Activated T-helper 1 cell treated with anti-CD3 and anti-CD28 coated beads, Interleukin-12 subunit alpha, Interleukin-12 subunit beta, Interleukin-2, Interleukin-4 antibody, amounts not matched to agents 30 ng/mL and 10 ng/mL and 1 ng/mL, durations not matched to agents 14 hours and 24 hours and 36 hours (primary cell): ENCODE measurements at regions not wholly inside any gene's neighbourhood (a gene's known extent, or its start where the extent isn't known, plus 50 kb on each side); places are given as distances from the start of the nearest gene placed in this dataset.
"Not testable (repeated sequence)": the region's sequence is repeated elsewhere in the genome, so short reads cannot be mapped to it uniquely, and the experiment has no call there.

ENCODE experiments used
- DNase-seq: peaks from one replicate; pipeline ENCODE4 v3.0.0; 2021; ENCODE audit warnings: low spot score
- H3K27ac Mint-ChIP-seq: one replicate; pipeline ENCODE4 v1.8.0; 2021; ENCODE audit warnings: mild to moderate bottlenecking, mixed read lengths
- H3K27me3 Mint-ChIP-seq: one replicate; pipeline ENCODE4 v1.8.0; 2022; ENCODE audit warnings: mild to moderate bottlenecking, moderate library complexity, mixed read lengths; ENCODE audit not compliant: insufficient read depth
- H3K36me3 Mint-ChIP-seq: one replicate; pipeline ENCODE4 v1.8.0; 2021; ENCODE audit warnings: low read depth, mixed read lengths
- H3K4me1 Mint-ChIP-seq: one replicate; pipeline ENCODE4 v1.8.0; 2021; ENCODE audit warnings: low read depth, mixed read lengths
- H3K4me3 Mint-ChIP-seq: one replicate; pipeline ENCODE4 v1.8.0; 2021; ENCODE audit warnings: mild to moderate bottlenecking, moderate library complexity, mixed read lengths
- H3K9me3 Mint-ChIP-seq: one replicate; pipeline ENCODE4 v1.8.0; 2021; ENCODE audit warnings: mixed read lengths
- intact Hi-C: fragments of 100-400 bp; cut with micrococcal nuclease; formaldehyde crosslinking; loops from one replicate; pipeline ENCODE4 v1.15.1; 2024

- peaks cover 1% of the 10 kb centered on the region for H3K27me3 Mint-ChIP-seq
- H3K4me1 Mint-ChIP-seq = no peaks in the 10 kb centered on the region
- no peak overlapping the region for H3K27ac Mint-ChIP-seq
- H3K4me3 Mint-ChIP-seq = no peak overlapping the region
- peaks cover 3% of the 10 kb centered on the region for H3K9me3 Mint-ChIP-seq
- DNase-seq = no peak
- H3K36me3 Mint-ChIP-seq = no peaks in the 10 kb centered on the region
- intact Hi-C loops = no loop called here
Measured at GRCh38 chr3:3902161-3902560, 102.9 kb downstream of the LRRN1 start.

GRCh38 chr3:3906171-3906570 is 106.9 kb downstream of the LRRN1 start:
- DNase-seq = no peak
- no peak overlapping the region for H3K27ac Mint-ChIP-seq
- peaks cover 1% of the 10 kb centered on the region for H3K27me3 Mint-ChIP-seq
- H3K4me1 Mint-ChIP-seq = no peaks in the 10 kb centered on the region
- intact Hi-C loops = no loop called here
- peaks cover 3% of the 10 kb centered on the region for H3K9me3 Mint-ChIP-seq
- no peaks in the 10 kb centered on the region for H3K36me3 Mint-ChIP-seq
- H3K4me3 Mint-ChIP-seq = no peak overlapping the region

- Mint-ChIP-seq H3K27me3 (peaks cover 1% of the 10 kb centered on the region), H3K36me3 (no peaks in the 10 kb centered on the region), H3K9me3 (peaks cover 3% of the 10 kb centered on the region), H3K4me1 (no peaks in the 10 kb centered on the region), H3K4me3 (no peak overlapping the region), H3K27ac (no peak overlapping the region)
- intact Hi-C loops = no loop called here
- DNase-seq = no peak
Measured at GRCh38 chr3:3907023-3907422, 107.8 kb downstream of the LRRN1 start.

DNA sequence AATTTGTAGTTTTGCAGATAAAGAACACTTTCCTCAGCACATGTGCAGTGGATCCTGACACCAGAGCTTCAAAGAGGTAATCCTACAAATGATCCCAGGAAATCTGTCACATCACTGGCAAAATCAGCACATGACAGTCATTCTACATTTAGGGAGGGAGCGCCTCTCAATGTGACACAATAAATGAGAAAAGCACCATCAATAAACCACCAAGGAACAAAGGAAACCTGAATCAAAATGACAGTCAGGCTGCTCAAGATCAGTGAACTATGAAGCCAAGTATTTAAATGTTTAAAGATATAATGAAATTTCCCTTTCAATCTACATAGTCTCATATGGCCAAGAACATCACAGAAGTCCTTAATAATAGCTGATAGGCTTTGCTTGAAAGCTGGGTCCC is 119.5 kb downstream of the LRRN1 start:
- no peak for DNase-seq
- intact Hi-C loops = no loop called here

DNA sequence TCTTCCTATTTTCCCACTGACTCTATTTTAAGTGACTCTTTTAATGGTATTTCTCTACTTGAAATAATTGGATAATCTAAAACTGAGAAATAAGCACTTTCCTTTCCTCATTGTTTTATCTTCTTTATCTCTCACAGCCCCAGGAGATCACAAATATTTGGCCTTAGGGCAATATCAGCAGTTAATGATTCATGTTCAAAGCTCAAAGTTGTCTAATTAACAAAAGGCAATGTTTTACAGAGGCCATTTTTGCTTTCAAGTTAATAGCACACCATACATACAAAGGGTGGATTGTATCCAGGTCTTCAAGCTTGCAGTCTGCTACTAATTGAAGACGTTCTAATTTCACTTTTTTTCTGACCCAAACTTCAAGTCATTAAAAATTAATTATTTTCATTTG is 120.1 kb downstream of the LRRN1 start:
- H3K36me3 Mint-ChIP-seq = no peaks in the 10 kb centered on the region
- H3K27me3 Mint-ChIP-seq = no peaks in the 10 kb centered on the region
- intact Hi-C loops = no loop called here
- H3K4me3 Mint-ChIP-seq = no peak overlapping the region
- H3K4me1 Mint-ChIP-seq = no peaks in the 10 kb centered on the region
- H3K27ac Mint-ChIP-seq = no peak overlapping the region
- peaks cover 4% of the 10 kb centered on the region for H3K9me3 Mint-ChIP-seq
- no peak for DNase-seq

More for the DNA sequence above, 119.5 kb downstream of the LRRN1 start:
- Mint-ChIP-seq H3K4me3 (no peak overlapping the region), H3K4me1 (no peaks in the 10 kb centered on the region), H3K27ac (no peak overlapping the region), H3K9me3 (peaks cover 4% of the 10 kb centered on the region), H3K27me3 (no peaks in the 10 kb centered on the region), H3K36me3 (no peaks in the 10 kb centered on the region)

DNA sequence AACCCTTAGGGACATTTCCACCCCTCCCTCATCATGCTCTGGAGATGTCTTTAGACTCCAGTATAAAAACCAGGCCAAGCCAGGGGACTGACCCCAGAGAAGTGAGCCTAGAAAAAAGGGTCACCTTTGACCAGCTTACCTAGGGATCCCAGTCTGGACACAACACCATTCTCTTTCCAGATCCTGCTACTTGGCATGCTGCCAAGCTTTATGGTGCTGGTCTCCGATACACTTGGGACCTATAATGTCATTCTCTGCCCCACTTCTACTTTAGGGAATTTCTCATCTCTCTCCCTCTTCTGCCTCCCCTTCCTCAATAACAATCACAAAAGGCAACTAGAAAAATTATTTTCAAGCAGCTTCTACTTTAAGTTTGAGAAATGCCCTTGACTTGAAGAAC is 124.4 kb downstream of the LRRN1 start:
- intact Hi-C loops = no loop called here
- H3K9me3 Mint-ChIP-seq = no peaks in the 10 kb centered on the region
- no peaks in the 10 kb centered on the region for H3K4me1 Mint-ChIP-seq
- no peaks in the 10 kb centered on the region for H3K36me3 Mint-ChIP-seq
- no peak overlapping the region for H3K27ac Mint-ChIP-seq
- DNase-seq = no peak
- no peak overlapping the region for H3K4me3 Mint-ChIP-seq
- no peaks in the 10 kb centered on the region for H3K27me3 Mint-ChIP-seq

- H3K4me1 Mint-ChIP-seq = no peaks in the 10 kb centered on the region
- no peak overlapping the region for H3K27ac Mint-ChIP-seq
- H3K27me3 Mint-ChIP-seq = no peaks in the 10 kb centered on the region
- H3K36me3 Mint-ChIP-seq = no peaks in the 10 kb centered on the region
- DNase-seq = no peak
- intact Hi-C loops = no loop called here
- H3K4me3 Mint-ChIP-seq = no peak overlapping the region
- peaks cover 6% of the 10 kb centered on the region for H3K9me3 Mint-ChIP-seq
Measured at GRCh38 chr3:3927198-3927597, 128.0 kb downstream of the LRRN1 start.

DNA sequence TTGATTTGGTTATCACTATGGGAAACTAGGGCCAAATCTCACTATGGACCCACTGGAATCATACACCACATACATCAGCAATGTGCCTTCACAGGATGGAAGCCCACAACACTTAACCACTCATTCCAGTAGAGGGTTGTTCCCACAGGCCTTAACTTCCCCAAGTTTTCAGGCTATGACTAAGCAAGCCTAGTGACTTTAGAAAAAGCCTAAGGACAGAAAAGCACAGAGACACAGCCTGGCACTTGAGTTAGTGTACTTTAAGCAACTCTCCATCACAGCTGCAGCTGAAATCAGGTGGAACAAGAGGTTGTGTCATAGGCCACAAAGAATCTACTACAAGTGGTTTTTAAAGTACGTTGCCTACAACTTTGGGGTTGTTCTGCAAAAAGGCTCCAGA is 128.7 kb downstream of the LRRN1 start:
- no peak for DNase-seq
- intact Hi-C loops = no loop called here
- Mint-ChIP-seq H3K4me3 (no peak overlapping the region), H3K4me1 (no peaks in the 10 kb centered on the region), H3K27ac (no peak overlapping the region), H3K27me3 (no peaks in the 10 kb centered on the region), H3K9me3 (peaks cover 6% of the 10 kb centered on the region), H3K36me3 (no peaks in the 10 kb centered on the region)

DNA sequence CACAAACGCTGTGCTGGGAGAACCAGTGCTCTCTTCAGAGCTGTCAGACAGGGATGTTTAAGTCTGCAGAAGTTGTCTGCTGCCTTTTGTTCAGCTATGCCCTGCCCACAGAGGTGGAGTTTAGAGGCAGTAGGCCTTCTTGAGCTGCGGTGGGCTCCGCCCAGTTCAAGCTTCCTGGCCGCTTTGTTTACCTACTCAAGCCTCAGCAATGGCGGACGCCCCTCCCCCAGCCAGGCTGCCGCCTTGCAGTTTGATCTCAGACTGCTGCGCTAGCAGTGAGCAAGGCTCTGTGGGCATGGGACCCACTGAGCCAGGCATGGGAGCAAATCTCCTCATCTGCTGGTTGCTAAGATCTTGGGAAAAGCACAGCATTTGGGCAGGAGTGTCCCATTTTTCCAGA is 142.1 kb downstream of the LRRN1 start:
- H3K4me3 Mint-ChIP-seq, H3K36me3 Mint-ChIP-seq, DNase-seq, H3K4me1 Mint-ChIP-seq, H3K27me3 Mint-ChIP-seq, H3K27ac Mint-ChIP-seq, intact Hi-C loops: not testable (repeated sequence)
- H3K9me3 Mint-ChIP-seq = peaks cover 20% of the 10 kb centered on the region

DNA sequence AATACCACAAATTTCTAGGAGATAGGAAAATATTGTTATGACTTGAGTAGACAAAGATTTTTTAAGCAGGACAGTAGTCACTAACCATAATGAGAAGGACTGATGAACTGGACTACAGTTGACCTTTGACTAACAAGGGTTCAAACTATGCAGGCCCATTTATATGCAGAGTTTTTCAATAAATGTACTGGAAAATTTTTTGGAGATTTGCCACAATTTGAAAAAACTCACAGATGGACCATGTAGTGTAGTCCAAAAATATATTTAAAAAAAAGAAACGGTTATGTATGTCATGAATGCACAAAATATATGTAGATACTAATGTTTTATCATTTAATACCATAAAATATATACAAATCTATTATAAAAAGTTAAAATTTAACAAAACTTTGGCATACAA is 151.8 kb downstream of the LRRN1 start:
- H3K4me1 Mint-ChIP-seq = no peaks in the 10 kb centered on the region
- intact Hi-C loops = no loop called here
- H3K36me3 Mint-ChIP-seq = no peaks in the 10 kb centered on the region
- no peak overlapping the region for H3K4me3 Mint-ChIP-seq
- DNase-seq = no peak
- H3K27me3 Mint-ChIP-seq = peaks cover 1% of the 10 kb centered on the region
- H3K9me3 Mint-ChIP-seq = no peaks in the 10 kb centered on the region
- no peak overlapping the region for H3K27ac Mint-ChIP-seq

DNA sequence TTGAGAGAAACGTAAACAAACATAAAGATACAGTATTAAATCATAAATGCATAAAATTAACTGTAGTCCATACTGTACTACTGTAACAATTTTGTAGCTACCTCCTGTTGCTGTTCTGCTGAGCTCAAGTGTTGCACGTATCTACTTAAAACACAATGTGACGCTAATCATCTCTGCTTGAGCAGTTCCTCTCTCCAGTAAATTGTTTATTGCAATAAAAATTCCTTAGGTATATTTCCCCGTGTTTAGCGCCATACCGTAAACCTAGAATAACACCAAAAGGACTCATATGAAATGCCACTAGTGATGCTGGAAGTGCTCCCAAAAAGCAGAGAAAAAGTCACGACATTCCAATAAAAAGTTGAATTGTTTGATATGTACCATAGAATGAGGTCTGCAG is 152.3 kb downstream of the LRRN1 start:
- Mint-ChIP-seq H3K36me3 (no peaks in the 10 kb centered on the region), H3K27me3 (peaks cover under 1% of the 10 kb centered on the region), H3K4me3 (no peak overlapping the region), H3K27ac (no peak overlapping the region), H3K4me1 (no peaks in the 10 kb centered on the region), H3K9me3 (no peaks in the 10 kb centered on the region)
- intact Hi-C loops = no loop called here
- DNase-seq = no peak

DNA sequence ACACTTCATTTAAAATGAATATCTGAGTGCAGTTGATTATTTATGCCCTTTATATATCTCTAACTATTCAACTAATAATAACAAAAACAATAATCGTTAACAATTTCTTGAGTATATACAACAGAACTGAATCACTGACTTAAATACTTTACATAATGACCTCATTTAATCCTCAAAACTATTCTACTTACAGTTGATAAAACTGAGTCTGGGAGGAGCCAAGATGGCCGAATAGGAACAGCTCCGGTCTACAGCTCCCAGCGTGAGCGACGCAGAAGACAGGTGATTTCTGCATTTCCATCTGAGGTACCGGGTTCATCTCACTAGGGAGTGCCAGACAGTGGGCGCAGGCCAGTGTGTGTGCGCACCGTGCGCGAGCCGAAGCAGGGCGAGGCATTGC is 163.6 kb downstream of the LRRN1 start:
- H3K36me3 Mint-ChIP-seq, intact Hi-C loops, H3K4me3 Mint-ChIP-seq, H3K27me3 Mint-ChIP-seq, H3K9me3 Mint-ChIP-seq, H3K4me1 Mint-ChIP-seq, H3K27ac Mint-ChIP-seq, DNase-seq: not testable (repeated sequence)

GRCh38 chr3:3984053-3984452 is 184.8 kb downstream of the LRRN1 start:
- H3K27ac Mint-ChIP-seq = no peak overlapping the region
- H3K27me3 Mint-ChIP-seq = no peaks in the 10 kb centered on the region
- no peaks in the 10 kb centered on the region for H3K36me3 Mint-ChIP-seq
- H3K9me3 Mint-ChIP-seq = no peaks in the 10 kb centered on the region
- intact Hi-C loops = no loop called here
- DNase-seq = no peak
- no peaks in the 10 kb centered on the region for H3K4me1 Mint-ChIP-seq
- no peak overlapping the region for H3K4me3 Mint-ChIP-seq

DNA sequence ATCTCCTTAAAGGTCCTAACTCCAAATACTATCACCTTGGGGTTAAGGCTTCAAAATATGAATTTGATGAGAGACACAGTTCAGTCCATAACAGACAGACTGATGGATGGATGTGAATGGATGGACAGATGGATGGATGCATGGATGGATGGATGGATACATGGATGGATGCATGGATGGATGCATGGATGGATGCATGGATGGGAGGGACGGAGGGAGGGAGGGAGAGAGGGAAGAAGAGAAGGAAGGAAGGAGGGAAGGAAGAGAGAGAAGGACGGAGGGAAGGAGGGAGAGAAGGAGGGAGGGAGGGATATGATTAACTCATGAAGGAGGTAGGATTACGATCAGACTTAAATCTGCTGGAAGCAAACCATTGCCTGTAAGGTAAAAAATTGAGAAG is 192.4 kb downstream of the LRRN1 start:
- Mint-ChIP-seq H3K4me1 (no peaks in the 10 kb centered on the region), H3K27me3 (no peaks in the 10 kb centered on the region), H3K4me3 (no peak overlapping the region), H3K36me3 (no peaks in the 10 kb centered on the region), H3K9me3 (no peaks in the 10 kb centered on the region), H3K27ac (no peak overlapping the region)
- no peak for DNase-seq
- intact Hi-C loops = no loop called here
